B cell (primary cell): ENCODE measurements at regions not wholly inside any gene's neighbourhood (a gene's known extent, or its start where the extent isn't known, plus 50 kb on each side); places are given as distances from the start of the nearest gene placed in this dataset.

Experiments
- CTCF ChIP-seq: fragments of 200-600 bp; IDR thresholded peaks from one replicate; pipeline ENCODE4 v1.8.0; 2022; ENCODE audit warnings: antibody characterized with exemption, mild to moderate bottlenecking
- EZH2 ChIP-seq: IDR thresholded peaks from 2 replicates; pipeline ENCODE4 v1.6.1; 2012; ENCODE audit warnings: borderline replicate concordance, low read depth, mild to moderate bottlenecking, moderate library complexity, low read length; ENCODE audit not compliant: insufficient read depth, poor library complexity, severe bottlenecking

- TF ChIP-seq CTCF = no peak
- TF ChIP-seq EZH2 = no peak
These were observed 100.5 kb upstream of the CARD11 start for GRCh38 chr7:3143869-3144775.
